ENCODE measurements at regions not wholly inside any gene's neighbourhood (a gene's known extent, or its start where the extent isn't known, plus 50 kb on each side); places are given as distances from the start of the nearest gene placed in this dataset.

GRCh38 chr15:45776772-45777171 lies 141.9 kb downstream of the SQOR start:
- Histone ChIP-seq H3K27ac (ENCODE audit: low read depth in 1 of 2, low read length in 2 of 2) (no peak overlapping the region), H3K27me3 (ENCODE audit: control insufficient read depth in 4 of 4, insufficient read depth in 4 of 4, low read length in 3 of 4) (no peaks in the 10 kb centered on the region), H3K4me3 (ENCODE audit: low read depth in 1 of 3, low read length in 3 of 3) (no peak overlapping the region), H3K4me1 (ENCODE audit: control insufficient read depth in 4 of 4, insufficient read depth in 4 of 4, low read length in 3 of 4) (no peaks in the 10 kb centered on the region), H3K9me3 (ENCODE audit: control insufficient read depth in 4 of 4, low read length in 3 of 4) (peaks cover 0 to 2% (median 0%) of the 10 kb centered on the region in 4 donors), H3K9ac (ENCODE audit: low read depth in 1 of 2, low read length in 2 of 2) (no peak overlapping the region), H3K36me3 (ENCODE audit: control insufficient read depth in 4 of 4, insufficient read depth in 3 of 4, low read depth in 1 of 4, low read length in 3 of 4) (no peaks in the 10 kb centered on the region)
- TF ChIP-seq FOXA1 (IDR thresholded peaks at IDR 0.05) = no peak
- TF ChIP-seq EGR1 (IDR thresholded peaks at IDR 0.05; ENCODE audit: low read depth in 2 of 2) = no peak
- no peak for TF ChIP-seq NR2F2 (IDR thresholded peaks at IDR 0.05)
- no peak for TF ChIP-seq FOXA2 (IDR thresholded peaks at IDR 0.05)
- TF ChIP-seq HNF4A (conservative IDR thresholded peaks at IDR 0.05) = no peak
- no peak for TF ChIP-seq SP1 (IDR thresholded peaks at IDR 0.05)
- TF ChIP-seq MAX (IDR thresholded peaks at IDR 0.05) = no peak
- 41% methylated on average over 4 of the region's 4 CpGs for WGBS
- DNase-seq (ENCODE audit: low spot score) = no peak

- Histone ChIP-seq H3K9ac (ENCODE audit: low read depth in 1 of 2, low read length in 2 of 2) (no peak overlapping the region), H3K4me1 (ENCODE audit: control insufficient read depth in 4 of 4, insufficient read depth in 4 of 4, low read length in 3 of 4) (no peaks in the 10 kb centered on the region), H3K27ac (ENCODE audit: low read depth in 1 of 2, low read length in 2 of 2) (no peak overlapping the region), H3K36me3 (ENCODE audit: control insufficient read depth in 4 of 4, insufficient read depth in 3 of 4, low read depth in 1 of 4, low read length in 3 of 4) (no peaks in the 10 kb centered on the region), H3K9me3 (ENCODE audit: control insufficient read depth in 4 of 4, low read length in 3 of 4) (peaks cover 0 to 2% (median 0%) of the 10 kb centered on the region in 4 donors), H3K27me3 (ENCODE audit: control insufficient read depth in 4 of 4, insufficient read depth in 4 of 4, low read length in 3 of 4) (no peaks in the 10 kb centered on the region), H3K4me3 (ENCODE audit: low read depth in 1 of 3, low read length in 3 of 3) (no peak overlapping the region)
- WGBS = 83% methylated on average over 4 of the region's 4 CpGs
- DNase-seq (ENCODE audit: low spot score) = no peak
- TF ChIP-seq GABPA (IDR thresholded peaks at IDR 0.05 in 1 of 2, conservative IDR thresholded peaks at IDR 0.05 in 1 of 2) = no peak
- no peak for TF ChIP-seq JUND (IDR thresholded peaks at IDR 0.05)
- no peak for TF ChIP-seq FOXA1 (IDR thresholded peaks at IDR 0.05)
- no peak for TF ChIP-seq EGR1 (IDR thresholded peaks at IDR 0.05; ENCODE audit: low read depth in 2 of 2)
- TF ChIP-seq TAF1 (conservative IDR thresholded peaks at IDR 0.05) = no peak
- no peak for TF ChIP-seq FOXA2 (IDR thresholded peaks at IDR 0.05)
- no peak for TF ChIP-seq HNF4G (IDR thresholded peaks at IDR 0.05)
- TF ChIP-seq ZBTB33 (IDR thresholded peaks at IDR 0.05) = no peak
- no peak for TF ChIP-seq NR2F2 (IDR thresholded peaks at IDR 0.05)
- no peak for TF ChIP-seq REST (IDR thresholded peaks at IDR 0.05)
- TF ChIP-seq CTCF (IDR thresholded peaks at IDR 0.05; ENCODE audit: low read depth, low read length, missing input control) = no peak
- no peak for TF ChIP-seq YY1 (IDR thresholded peaks at IDR 0.05)
- no peak for TF ChIP-seq MAX (IDR thresholded peaks at IDR 0.05)
- TF ChIP-seq RXRA (IDR thresholded peaks at IDR 0.05) = no peak
- TF ChIP-seq SP1 (IDR thresholded peaks at IDR 0.05) = no peak
- no peak for TF ChIP-seq RAD21 (IDR thresholded peaks at IDR 0.05)
Measured at GRCh38 chr15:45777781-45778180, 143.0 kb downstream of the SQOR start.
